Astrocyte (in vitro differentiated cells and primary cell): ENCODE measurements at regions not wholly inside any gene's neighbourhood (a gene's known extent, or its start where the extent isn't known, plus 50 kb on each side); places are given as distances from the start of the nearest gene placed in this dataset.
"Not testable (repeated sequence)": the region's sequence is repeated elsewhere in the genome, so short reads cannot be mapped to it uniquely, and the experiment has no call there.

Experiments used
- EZH2 ChIP-seq: IDR thresholded peaks from 2 replicates; pipeline ENCODE4 v1.6.1; 2012; ENCODE audit warnings: mild to moderate bottlenecking, low read length, inconsistent platforms; ENCODE audit not compliant: insufficient read depth
- TF ChIP-seq, protein P1 (sequence below): IDR thresholded peaks from 2 replicates; pipeline ENCODE4 v1.5.1; 2011; ENCODE audit warnings: low read depth, mild to moderate bottlenecking, inconsistent platforms, low read length, moderate library complexity; ENCODE audit not compliant: insufficient read depth

DNA sequence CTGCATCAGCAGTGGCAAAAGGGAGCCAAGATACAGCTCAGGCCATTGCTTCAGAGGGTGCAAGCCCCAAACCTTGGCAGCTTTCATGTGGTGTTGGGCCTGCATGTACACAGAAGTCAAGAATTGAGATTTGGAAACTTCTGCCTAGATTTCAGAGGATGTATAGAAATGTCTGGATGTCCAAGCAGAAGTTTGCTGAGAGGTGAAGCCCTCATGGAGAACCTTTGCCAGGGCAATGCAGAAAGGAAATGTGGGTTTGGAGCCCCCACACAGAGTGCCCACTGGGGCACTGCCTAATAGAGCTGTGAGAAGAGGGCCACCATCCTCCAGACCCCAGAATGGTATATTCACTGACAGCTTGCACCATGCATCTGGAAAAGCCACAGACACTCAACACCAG lies 51.3 kb upstream of the DCLK2 start:
- TF ChIP-seq, protein P1, sequence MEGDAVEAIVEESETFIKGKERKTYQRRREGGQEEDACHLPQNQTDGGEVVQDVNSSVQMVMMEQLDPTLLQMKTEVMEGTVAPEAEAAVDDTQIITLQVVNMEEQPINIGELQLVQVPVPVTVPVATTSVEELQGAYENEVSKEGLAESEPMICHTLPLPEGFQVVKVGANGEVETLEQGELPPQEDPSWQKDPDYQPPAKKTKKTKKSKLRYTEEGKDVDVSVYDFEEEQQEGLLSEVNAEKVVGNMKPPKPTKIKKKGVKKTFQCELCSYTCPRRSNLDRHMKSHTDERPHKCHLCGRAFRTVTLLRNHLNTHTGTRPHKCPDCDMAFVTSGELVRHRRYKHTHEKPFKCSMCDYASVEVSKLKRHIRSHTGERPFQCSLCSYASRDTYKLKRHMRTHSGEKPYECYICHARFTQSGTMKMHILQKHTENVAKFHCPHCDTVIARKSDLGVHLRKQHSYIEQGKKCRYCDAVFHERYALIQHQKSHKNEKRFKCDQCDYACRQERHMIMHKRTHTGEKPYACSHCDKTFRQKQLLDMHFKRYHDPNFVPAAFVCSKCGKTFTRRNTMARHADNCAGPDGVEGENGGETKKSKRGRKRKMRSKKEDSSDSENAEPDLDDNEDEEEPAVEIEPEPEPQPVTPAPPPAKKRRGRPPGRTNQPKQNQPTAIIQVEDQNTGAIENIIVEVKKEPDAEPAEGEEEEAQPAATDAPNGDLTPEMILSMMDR = not testable (repeated sequence)
- TF ChIP-seq EZH2 = not testable (repeated sequence)
